T-cell (primary cell): ENCODE measurements at regions not wholly inside any gene's neighbourhood (a gene's known extent, or its start where the extent isn't known, plus 50 kb on each side); places are given as distances from the start of the nearest gene placed in this dataset.

Experiments used
- ATAC-seq, 4 experiments: fragments of 200-7000 bp in 3 of 4; fragments of 150-1000 bp in 1 of 4; cut with Tn5 transposase; replicated peaks in 1 of 4; 1 replicate in 3 of 4; 2 replicates in 1 of 4; pipeline ENCODE4 v1.10.0; 2021; ENCODE audit warnings: moderate library complexity in 3 of 4, mild to moderate bottlenecking in 2 of 4, moderate number of reproducible peaks in 1 of 4
- CTCF ChIA-PET, 2 donors: fragments of 300-600 bp; sonication (Branson Sonifier 250); formaldehyde crosslinking; loops; one replicate each; lab custom pipeline; 2022; ENCODE audit warnings: antibody characterized with exemption in 2 of 2; lab: Charles Lee
- POLR2A ChIA-PET, 2 donors: fragments of 300-600 bp; sonication (Branson Sonifier 250); formaldehyde crosslinking; loops; one replicate each; lab custom pipeline; 2022; ENCODE audit warnings: antibody characterized with exemption in 2 of 2; lab: Charles Lee
- DNase-seq, 35 experiments: peaks; one replicate each; pipeline versions ENCODE4 v3.0.0 to v3.0.0-alpha.2; 2013 to 2023
- H3K27ac ChIP-seq: one replicate; pipeline ENCODE4 v1.5.1; 2013; ENCODE audit warnings: low read length
- H3K27me3 ChIP-seq, 2 experiments: replicated peaks in 1 of 2; 1 replicate in 1 of 2; 2 replicates in 1 of 2; pipeline versions ENCODE4 v1.6.1 to v1.7.0; 2013; ENCODE audit warnings: low read length in 1 of 2, mixed read lengths in 1 of 2; ENCODE audit not compliant: control insufficient read depth in 2 of 2, insufficient read depth in 2 of 2; ENCODE audit errors: extremely low read depth in 1 of 2
- H3K36me3 ChIP-seq, 2 donors: 1 replicate in 1 of 2; 2 replicates in 1 of 2; pipeline versions ENCODE4 v1.6.1 to v1.7.0; 2013; ENCODE audit warnings: low read length in 1 of 2; ENCODE audit not compliant: control insufficient read depth in 2 of 2, insufficient read depth in 1 of 2; ENCODE audit errors: extremely low read depth in 1 of 2
- H3K4me1 ChIP-seq, 2 experiments: 1 replicate in 1 of 2; 2 replicates in 1 of 2; pipeline versions ENCODE4 v1.6.1 to v1.7.0; 2013; ENCODE audit warnings: low read length in 2 of 2, mixed read lengths in 1 of 2; ENCODE audit not compliant: insufficient read depth in 2 of 2, control insufficient read depth in 1 of 2; ENCODE audit errors: extremely low read depth in 1 of 2
- H3K4me3 ChIP-seq, 2 donors: 1 replicate in 1 of 2; 2 replicates in 1 of 2; pipeline versions ENCODE4 v1.5.1 to v1.7.0; 2013; ENCODE audit warnings: mild to moderate bottlenecking in 2 of 2, low read length in 1 of 2, moderate library complexity in 1 of 2; ENCODE audit not compliant: control insufficient read depth in 1 of 2; ENCODE audit errors: extremely low read depth in 1 of 2
- H3K9me3 ChIP-seq: 2 replicates; pipeline ENCODE4 v1.7.0; 2013
- H3K27ac Mint-ChIP-seq, 2 donors: one replicate each; pipeline ENCODE4 v1.8.0; 2020 to 2021; ENCODE audit warnings: mild to moderate bottlenecking in 2 of 2, mixed read lengths in 2 of 2
- H3K27me3 Mint-ChIP-seq, 2 donors: one replicate each; pipeline ENCODE4 v1.8.0; 2021 to 2022; ENCODE audit warnings: mixed read lengths in 2 of 2
- H3K36me3 Mint-ChIP-seq: one replicate; pipeline ENCODE4 v1.8.0; 2021; ENCODE audit warnings: mixed read lengths
- H3K4me1 Mint-ChIP-seq, 3 donors: one replicate each; pipeline ENCODE4 v1.8.0; 2020 to 2022; ENCODE audit warnings: mixed read lengths in 3 of 3, mild to moderate bottlenecking in 1 of 3
- H3K4me3 Mint-ChIP-seq, 3 donors: one replicate each; pipeline ENCODE4 v1.8.0; 2020 to 2022; ENCODE audit warnings: mild to moderate bottlenecking in 3 of 3, mixed read lengths in 3 of 3, moderate library complexity in 3 of 3
- H3K9me3 Mint-ChIP-seq, 3 donors: one replicate each; pipeline ENCODE4 v1.8.0; 2020 to 2022; ENCODE audit warnings: mixed read lengths in 3 of 3
- WGBS: methylation state at CpG from one replicate; pipeline ENCODE4 v1.1.5; 2013; ENCODE audit warnings: missing lambda C conversion rate; ENCODE audit not compliant: insufficient coverage; 5-methylcytosine and 5-hydroxymethylcytosine counted together

DNA sequence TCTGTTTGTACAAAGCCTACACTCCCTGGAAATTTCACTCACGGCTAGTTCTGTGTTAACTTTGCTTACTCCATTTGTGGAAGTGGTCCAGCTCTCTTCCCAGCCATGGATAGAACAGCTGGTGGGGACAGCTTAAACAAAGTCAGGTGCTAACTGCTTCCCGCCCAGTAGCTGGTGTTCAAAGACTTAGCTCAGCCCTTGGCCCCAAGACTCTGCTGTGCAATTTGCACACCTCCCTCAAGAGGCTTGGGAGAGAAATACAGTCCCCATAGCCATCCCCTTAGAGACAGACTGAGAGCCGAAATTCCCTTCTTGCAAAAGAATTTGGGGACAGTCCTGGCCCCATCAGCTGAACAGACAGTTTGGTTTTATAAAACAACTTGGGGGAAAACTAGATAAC is 73.8 kb upstream of the RAI14 start:
- 88% methylated on average over 2 of the region's 3 CpGs for WGBS
- H3K9me3 ChIP-seq: no peaks in the 10 kb centered on the region
- CTCF ChIA-PET: no interaction called here
- Mint-ChIP-seq H3K9me3 (no peaks in the 10 kb centered on the region), H3K4me1 (no peaks in the 10 kb centered on the region), H3K27me3 (peaks cover 22 to 46% of the 10 kb centered on the region in 2 donors), H3K27ac (no peak overlapping the region), H3K4me3 (no peak overlapping the region), H3K36me3 (no peaks in the 10 kb centered on the region)
- no peaks in the 10 kb centered on the region for H3K27me3 ChIP-seq
- no peak for DNase-seq
- no peaks in the 10 kb centered on the region for H3K36me3 ChIP-seq
- H3K4me1 ChIP-seq: no peaks in the 10 kb centered on the region
- H3K27ac ChIP-seq: no peak overlapping the region
- no peak overlapping the region for H3K4me3 ChIP-seq
- POLR2A ChIA-PET: no interaction called here
- no peak for ATAC-seq

DNA sequence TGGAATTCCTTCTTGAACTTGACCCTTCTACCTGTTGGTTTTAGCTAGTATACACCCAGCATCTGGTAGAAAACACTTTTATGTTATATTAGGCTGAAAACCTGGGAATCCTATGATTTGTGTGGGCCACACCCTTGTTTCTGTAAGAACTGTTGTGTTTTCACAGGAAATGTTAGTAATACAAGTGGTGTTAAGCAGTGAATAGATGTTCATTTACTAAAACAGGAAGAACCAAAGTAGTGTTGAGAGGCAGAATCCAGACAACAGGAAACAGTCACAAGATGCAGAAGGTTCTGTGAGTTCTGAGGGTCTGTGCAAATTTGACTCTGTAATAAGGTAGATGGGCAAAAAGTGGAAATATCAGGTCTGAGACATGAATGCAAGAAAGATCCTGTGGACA is 73.0 kb upstream of the RAI14 start:
- no peaks in the 10 kb centered on the region for H3K27me3 ChIP-seq
- H3K9me3 Mint-ChIP-seq: no peaks in the 10 kb centered on the region
- no peaks in the 10 kb centered on the region for H3K36me3 Mint-ChIP-seq

DNA sequence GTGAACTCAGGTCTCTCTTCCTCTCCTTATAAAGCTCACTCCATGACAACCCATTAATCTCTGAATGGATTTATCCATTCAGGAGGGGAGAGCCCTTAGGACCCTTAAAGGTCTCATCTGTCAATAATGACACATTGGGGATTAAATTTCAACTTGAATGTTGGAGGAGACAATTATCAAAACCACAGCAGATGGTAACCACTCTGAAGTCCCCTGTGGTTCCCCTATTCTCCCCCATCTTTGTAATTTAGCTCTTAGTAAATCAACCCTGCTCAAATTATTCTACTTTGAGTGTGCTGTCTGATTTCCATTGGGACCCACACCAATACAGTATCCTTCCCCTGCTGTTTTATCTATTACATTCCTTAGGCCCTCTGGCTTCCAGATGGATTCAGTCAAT is 72.0 kb upstream of the RAI14 start:
- Histone ChIP-seq H3K9me3 (no peaks in the 10 kb centered on the region), H3K4me3 (no peak overlapping the region), H3K36me3 (no peaks in the 10 kb centered on the region), H3K4me1 (no peaks in the 10 kb centered on the region), H3K27ac (no peak overlapping the region), H3K27me3 (no peaks in the 10 kb centered on the region)
- H3K9me3 Mint-ChIP-seq: no peaks in the 10 kb centered on the region
- no peak for DNase-seq
- CTCF ChIA-PET: no interaction called here
- H3K4me3 Mint-ChIP-seq: no peak overlapping the region
- no peaks in the 10 kb centered on the region for H3K36me3 Mint-ChIP-seq
- ATAC-seq: no peak
- POLR2A ChIA-PET: no interaction called here
- no peaks in the 10 kb centered on the region for H3K4me1 Mint-ChIP-seq
- no peak overlapping the region for H3K27ac Mint-ChIP-seq
- peaks cover 22 to 48% of the 10 kb centered on the region in 2 donors for H3K27me3 Mint-ChIP-seq

More for the DNA sequence above, 73.0 kb upstream of the RAI14 start:
- no peaks in the 10 kb centered on the region for H3K36me3 ChIP-seq
- Mint-ChIP-seq H3K27ac (no peak overlapping the region), H3K4me3 (no peak overlapping the region), H3K27me3 (peaks cover 22 to 49% of the 10 kb centered on the region in 2 donors), H3K4me1 (no peaks in the 10 kb centered on the region)
- no peaks in the 10 kb centered on the region for H3K4me1 ChIP-seq
- ATAC-seq: no peak
- H3K9me3 ChIP-seq: no peaks in the 10 kb centered on the region
- H3K4me3 ChIP-seq: no peak overlapping the region
- no peak for DNase-seq
- H3K27ac ChIP-seq: no peak overlapping the region
- ChIA-PET CTCF (no interaction called here), POLR2A (no interaction called here)

GRCh38 chr5:34585601-34586104 is 70.5 kb upstream of the RAI14 start:
- no peak for ATAC-seq
- DNase-seq: no peak
- no peak overlapping the region for H3K4me3 Mint-ChIP-seq
- no peak overlapping the region for H3K27ac ChIP-seq
- H3K27me3 Mint-ChIP-seq: peaks cover 22 to 48% of the 10 kb centered on the region in 2 donors
- H3K9me3 Mint-ChIP-seq: no peaks in the 10 kb centered on the region
- no peak overlapping the region for H3K27ac Mint-ChIP-seq
- H3K36me3 Mint-ChIP-seq: no peaks in the 10 kb centered on the region
- no peaks in the 10 kb centered on the region for H3K4me1 Mint-ChIP-seq
- CTCF ChIA-PET: no interaction called here
- POLR2A ChIA-PET: no interaction called here
- no peak overlapping the region for H3K4me3 ChIP-seq
- WGBS: 80% methylated on average over 1 of the region's 5 CpGs
- no peaks in the 10 kb centered on the region for H3K9me3 ChIP-seq
- H3K4me1 ChIP-seq: no peaks in the 10 kb centered on the region
- H3K27me3 ChIP-seq: no peaks in the 10 kb centered on the region
- H3K36me3 ChIP-seq: no peaks in the 10 kb centered on the region

DNA sequence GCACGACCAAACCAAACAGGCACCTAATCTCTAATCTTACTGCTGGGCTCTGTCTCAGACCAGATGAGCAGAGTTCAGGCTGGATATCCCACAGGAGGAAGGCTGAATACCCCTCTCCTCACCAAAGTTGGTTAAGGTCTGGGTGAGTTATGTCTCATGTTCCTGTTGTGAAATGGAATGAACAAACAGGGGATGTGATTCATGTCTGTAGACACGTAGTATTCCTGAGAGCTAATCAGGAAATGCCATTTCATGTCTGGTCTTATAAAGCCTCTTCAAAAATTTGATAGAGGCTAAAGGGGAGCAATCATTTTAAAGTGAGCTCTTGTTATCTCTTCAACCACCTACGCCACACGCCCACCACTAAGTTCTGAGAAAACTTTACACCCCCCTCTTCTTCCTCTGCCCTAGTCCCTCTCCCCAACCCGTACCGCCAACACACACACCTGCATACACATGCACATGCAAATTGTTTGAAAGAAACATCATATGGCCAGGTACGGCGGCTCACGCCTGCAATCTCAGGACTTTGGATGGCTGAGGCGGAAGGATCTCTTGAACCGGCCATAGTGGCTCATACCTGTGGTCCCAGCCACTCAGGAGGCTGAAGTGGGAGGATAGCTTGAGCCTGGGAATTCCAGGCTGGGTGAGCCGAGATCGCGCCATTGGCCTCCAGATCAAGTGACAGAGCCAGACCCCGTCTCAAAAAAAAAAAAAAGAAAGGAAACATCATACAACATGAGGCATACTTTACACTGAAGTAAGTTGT is 69.8 kb upstream of the RAI14 start:
- Mint-ChIP-seq H3K27ac (no peak overlapping the region), H3K4me1 (no peaks in the 10 kb centered on the region), H3K4me3 (no peak overlapping the region), H3K36me3 (no peaks in the 10 kb centered on the region), H3K9me3 (no peaks in the 10 kb centered on the region), H3K27me3 (peaks cover 23 to 48% of the 10 kb centered on the region in 2 donors)
- no peaks in the 10 kb centered on the region for H3K9me3 ChIP-seq
- DNase-seq (no peak), ATAC-seq (no peak)
- H3K36me3 ChIP-seq: no peaks in the 10 kb centered on the region
- H3K4me1 ChIP-seq: no peaks in the 10 kb centered on the region
- ChIA-PET CTCF (no interaction called here), POLR2A (no interaction called here)
- no peak overlapping the region for H3K27ac ChIP-seq
- H3K4me3 ChIP-seq: no peak overlapping the region
- H3K27me3 ChIP-seq: no peaks in the 10 kb centered on the region
- 82% methylated on average over 8 of the region's 15 CpGs for WGBS

- Mint-ChIP-seq H3K27ac (no peak overlapping the region), H3K36me3 (no peaks in the 10 kb centered on the region), H3K4me3 (no peak overlapping the region), H3K9me3 (no peaks in the 10 kb centered on the region), H3K4me1 (no peaks in the 10 kb centered on the region), H3K27me3 (peaks cover 23 to 43% of the 10 kb centered on the region in 2 donors)
- Histone ChIP-seq H3K4me3 (no peak overlapping the region), H3K4me1 (no peaks in the 10 kb centered on the region), H3K27ac (no peak overlapping the region), H3K36me3 (no peaks in the 10 kb centered on the region), H3K9me3 (no peaks in the 10 kb centered on the region), H3K27me3 (no peaks in the 10 kb centered on the region)
- DNase-seq (no peak), ATAC-seq (no peak)
- CTCF ChIA-PET: interaction anchor here in 1 of 2 donors (0.7 kb wide), 1 partner anchor 206 kb away, joined by 4 read pairs; no protein-coding TSS in a partner anchor
- POLR2A ChIA-PET: no interaction called here
- WGBS: 89% methylated on average over 3 of the region's 6 CpGs
Measured at GRCh38 chr5:34587355-34588241, 68.5 kb upstream of the RAI14 start.
